Activated T-helper 2 cell treated with anti-CD3 and anti-CD28 coated beads, Interferon-gamma antibody, Interleukin-2, Interleukin-4, amounts not matched to agents 10 μg/mL and 5 μg/mL and 100 μg/mL, durations not matched to agents 14 hours and 24 hours and 36 hours (primary cell): ENCODE measurements at regions not wholly inside any gene's neighbourhood (a gene's known extent, or its start where the extent isn't known, plus 50 kb on each side); places are given as distances from the start of the nearest gene placed in this dataset.

Experiments used
- DNase-seq: peaks from one replicate; pipeline ENCODE4 v3.0.0; 2021; ENCODE audit warnings: low spot score
- H3K27ac Mint-ChIP-seq: one replicate; pipeline ENCODE4 v1.8.0; 2021; ENCODE audit warnings: mixed read lengths
- H3K27me3 Mint-ChIP-seq: one replicate; pipeline ENCODE4 v1.8.0; 2021; ENCODE audit warnings: low read depth, mixed read lengths
- H3K36me3 Mint-ChIP-seq: one replicate; pipeline ENCODE4 v1.8.0; 2021; ENCODE audit warnings: low read depth, mixed read lengths
- H3K4me1 Mint-ChIP-seq: one replicate; pipeline ENCODE4 v1.8.0; 2021; ENCODE audit warnings: low read depth, mixed read lengths
- H3K4me3 Mint-ChIP-seq: one replicate; pipeline ENCODE4 v1.8.0; 2021; ENCODE audit warnings: low read depth, mild to moderate bottlenecking, moderate library complexity, mixed read lengths
- H3K9me3 Mint-ChIP-seq: one replicate; pipeline ENCODE4 v1.8.0; 2021; ENCODE audit warnings: mixed read lengths
- intact Hi-C: fragments of 100-400 bp; cut with micrococcal nuclease; formaldehyde crosslinking; loops from one replicate; pipeline ENCODE4 v1.15.1; 2023

DNA sequence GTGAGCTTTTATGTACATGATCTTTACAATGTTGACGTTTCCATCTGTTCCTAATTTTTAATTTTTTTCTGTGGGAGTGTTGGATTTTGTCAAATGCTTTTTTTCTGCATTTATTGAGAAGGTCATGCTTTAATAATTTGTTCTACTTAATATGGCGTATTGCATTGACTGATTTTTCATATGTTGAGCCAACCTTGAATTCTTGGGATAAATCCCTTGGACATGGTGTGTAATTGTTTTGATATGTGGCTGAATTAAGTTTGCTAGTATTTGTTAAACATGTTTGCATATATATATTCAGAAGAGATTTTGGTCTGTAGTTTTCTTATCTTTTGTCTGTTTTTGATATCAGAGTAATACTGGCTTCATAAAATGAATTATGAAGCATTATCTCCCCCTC lies 256.7 kb downstream of the EDEM1 start:
- Mint-ChIP-seq H3K4me3 (no peak overlapping the region), H3K4me1 (no peaks in the 10 kb centered on the region), H3K36me3 (no peaks in the 10 kb centered on the region), H3K27ac (no peak overlapping the region), H3K27me3 (no peaks in the 10 kb centered on the region), H3K9me3 (no peaks in the 10 kb centered on the region)
- intact Hi-C loops = no loop called here
- DNase-seq = no peak

DNA sequence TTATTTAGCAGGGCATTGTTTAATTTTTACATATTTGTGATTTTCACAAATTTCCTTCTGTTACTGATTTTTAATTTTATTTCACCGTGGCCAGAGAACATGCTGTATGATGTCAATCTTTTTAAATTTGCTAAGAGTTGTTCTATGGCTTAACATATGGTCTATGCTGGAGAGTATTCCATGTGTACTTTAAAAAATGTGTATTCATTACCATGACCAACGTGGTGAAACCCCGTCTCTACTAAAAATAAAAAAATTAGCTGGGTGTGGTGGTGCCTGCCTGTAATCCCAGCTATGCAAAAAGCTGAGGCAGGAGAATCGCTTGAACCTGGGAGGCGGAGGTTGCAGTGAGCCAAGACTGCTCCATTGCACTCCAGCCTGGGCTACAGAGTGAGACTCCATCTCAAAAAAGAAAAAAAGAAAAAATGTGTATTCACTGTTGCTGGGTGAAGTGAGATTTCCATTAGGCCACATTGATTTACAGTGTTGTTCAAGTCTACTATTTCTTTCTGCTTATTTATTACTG lies 258.2 kb downstream of the EDEM1 start:
- H3K4me1 Mint-ChIP-seq = no peaks in the 10 kb centered on the region
- no peaks in the 10 kb centered on the region for H3K36me3 Mint-ChIP-seq
- H3K4me3 Mint-ChIP-seq = no peak overlapping the region

DNA sequence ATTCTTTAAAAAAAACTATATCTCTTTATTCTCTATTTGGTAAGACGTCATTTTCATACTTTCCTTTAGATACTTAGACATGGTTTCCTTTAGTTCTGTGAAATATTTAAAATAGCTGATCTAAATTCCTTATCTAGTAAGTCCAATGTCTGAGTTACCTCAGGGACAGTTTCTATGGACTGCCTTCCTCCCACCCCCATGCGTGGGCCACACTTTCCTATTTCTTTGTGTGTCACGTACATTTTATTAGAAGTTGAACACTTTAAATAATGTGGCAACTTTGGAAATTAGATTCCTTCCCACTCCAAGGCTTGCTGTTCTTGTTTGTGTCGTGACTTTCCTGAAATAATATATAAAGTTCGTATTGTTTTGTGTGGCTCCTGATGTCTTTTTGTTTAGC lies 260.7 kb downstream of the EDEM1 start:
- no peaks in the 10 kb centered on the region for H3K4me1 Mint-ChIP-seq
- H3K27me3 Mint-ChIP-seq = no peaks in the 10 kb centered on the region
- no peaks in the 10 kb centered on the region for H3K9me3 Mint-ChIP-seq
- no peak for DNase-seq
- no peak overlapping the region for H3K27ac Mint-ChIP-seq
- H3K36me3 Mint-ChIP-seq = no peaks in the 10 kb centered on the region
- no peak overlapping the region for H3K4me3 Mint-ChIP-seq
- intact Hi-C loops = no loop called here

More for the DNA sequence above, 258.2 kb downstream of the EDEM1 start:
- no peak for DNase-seq
- Mint-ChIP-seq H3K27me3 (no peaks in the 10 kb centered on the region), H3K9me3 (no peaks in the 10 kb centered on the region), H3K27ac (no peak overlapping the region)
- intact Hi-C loops = no loop called here

DNA sequence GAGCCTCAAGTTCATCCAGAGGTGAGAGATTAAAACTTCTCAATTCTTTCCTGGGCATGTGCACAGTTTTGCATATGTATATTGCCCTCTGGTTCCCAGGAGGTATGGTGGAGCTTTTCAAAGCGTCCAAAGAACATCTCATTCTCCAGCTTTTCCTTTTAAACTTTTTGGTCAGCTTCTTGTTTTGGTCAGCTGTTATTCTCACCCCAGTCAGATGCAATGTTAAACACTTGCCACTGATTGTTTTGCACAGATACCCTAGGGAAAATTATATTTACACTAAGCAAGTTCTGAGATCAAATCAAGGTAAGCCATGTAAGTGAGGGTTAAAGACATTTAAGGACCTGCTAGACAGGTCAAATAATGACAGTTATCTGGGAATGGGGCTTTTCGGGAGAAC lies 261.3 kb downstream of the EDEM1 start:
- intact Hi-C loops = no loop called here
- no peaks in the 10 kb centered on the region for H3K36me3 Mint-ChIP-seq
- no peak for DNase-seq
- H3K4me1 Mint-ChIP-seq = no peaks in the 10 kb centered on the region
- no peaks in the 10 kb centered on the region for H3K9me3 Mint-ChIP-seq
- no peaks in the 10 kb centered on the region for H3K27me3 Mint-ChIP-seq
- no peak overlapping the region for H3K27ac Mint-ChIP-seq
- no peak overlapping the region for H3K4me3 Mint-ChIP-seq

DNA sequence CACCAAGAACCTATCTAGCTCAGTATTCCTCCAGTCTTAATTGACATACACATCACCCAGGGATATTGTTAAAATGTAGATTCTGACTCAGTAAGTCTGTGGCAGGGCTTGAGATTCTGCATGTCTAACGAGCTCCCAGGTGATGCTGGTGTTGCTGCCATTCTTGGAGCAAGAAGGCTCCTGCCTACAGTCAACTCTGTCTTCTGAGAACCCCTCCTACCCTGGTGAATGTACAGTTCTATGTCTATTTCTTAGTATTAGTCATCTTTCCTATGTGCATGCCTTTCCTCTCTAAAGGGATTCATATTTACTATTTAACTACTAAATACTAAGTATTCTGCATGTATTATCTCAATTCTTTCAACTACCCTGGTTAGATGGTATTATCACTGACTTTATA lies 268.7 kb downstream of the EDEM1 start:
- intact Hi-C loops = no loop called here
- Mint-ChIP-seq H3K4me3 (no peak overlapping the region), H3K9me3 (no peaks in the 10 kb centered on the region), H3K36me3 (no peaks in the 10 kb centered on the region), H3K27me3 (no peaks in the 10 kb centered on the region), H3K4me1 (no peaks in the 10 kb centered on the region), H3K27ac (no peak overlapping the region)
- DNase-seq = no peak

DNA sequence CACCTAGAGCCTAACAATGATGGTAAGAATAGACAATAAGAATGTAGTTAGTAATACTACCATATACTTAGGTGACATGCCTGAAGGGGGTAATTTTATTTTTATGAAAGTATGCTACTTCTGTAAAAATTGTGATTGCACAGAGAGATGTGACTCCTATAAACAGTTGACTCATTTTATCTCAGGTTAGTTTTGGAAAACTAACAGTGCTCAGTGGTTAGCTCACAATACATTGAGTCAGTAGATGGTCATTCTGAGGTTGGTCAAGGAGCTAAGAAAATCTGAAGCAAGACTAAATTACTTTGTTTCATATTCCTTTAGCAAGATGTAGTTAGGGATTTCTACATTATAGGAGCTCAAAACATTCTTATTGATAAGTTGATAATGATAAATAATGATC lies 271.0 kb downstream of the EDEM1 start:
- intact Hi-C loops = no loop called here
- no peaks in the 10 kb centered on the region for H3K27me3 Mint-ChIP-seq
- no peak overlapping the region for H3K4me3 Mint-ChIP-seq
- no peaks in the 10 kb centered on the region for H3K4me1 Mint-ChIP-seq
- H3K36me3 Mint-ChIP-seq = no peaks in the 10 kb centered on the region
- no peaks in the 10 kb centered on the region for H3K9me3 Mint-ChIP-seq
- no peak for DNase-seq
- no peak overlapping the region for H3K27ac Mint-ChIP-seq

DNA sequence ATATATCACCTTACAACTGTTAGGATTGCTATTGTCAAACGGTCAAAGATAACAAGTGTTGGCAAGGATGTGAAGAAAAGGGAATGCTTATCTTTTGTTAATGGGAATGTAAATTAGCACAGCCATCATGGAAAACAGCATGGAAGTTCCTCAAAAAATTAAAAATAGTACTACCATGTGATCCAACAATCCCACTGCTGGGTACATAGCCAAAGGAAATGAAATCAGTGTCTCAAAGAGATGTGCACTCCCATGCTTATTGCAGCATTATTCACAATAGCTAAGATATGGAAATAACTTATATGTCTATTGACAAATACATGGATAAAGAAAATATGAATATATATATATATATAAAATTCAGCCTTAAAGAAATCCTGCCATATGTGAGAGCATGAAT lies 274.6 kb downstream of the EDEM1 start:
- H3K4me1 Mint-ChIP-seq = no peaks in the 10 kb centered on the region
- no peaks in the 10 kb centered on the region for H3K36me3 Mint-ChIP-seq
- intact Hi-C loops = no loop called here
- peaks cover 6% of the 10 kb centered on the region for H3K27me3 Mint-ChIP-seq
- DNase-seq = no peak
- no peak overlapping the region for H3K4me3 Mint-ChIP-seq
- H3K27ac Mint-ChIP-seq = no peak overlapping the region
- H3K9me3 Mint-ChIP-seq = no peaks in the 10 kb centered on the region

DNA sequence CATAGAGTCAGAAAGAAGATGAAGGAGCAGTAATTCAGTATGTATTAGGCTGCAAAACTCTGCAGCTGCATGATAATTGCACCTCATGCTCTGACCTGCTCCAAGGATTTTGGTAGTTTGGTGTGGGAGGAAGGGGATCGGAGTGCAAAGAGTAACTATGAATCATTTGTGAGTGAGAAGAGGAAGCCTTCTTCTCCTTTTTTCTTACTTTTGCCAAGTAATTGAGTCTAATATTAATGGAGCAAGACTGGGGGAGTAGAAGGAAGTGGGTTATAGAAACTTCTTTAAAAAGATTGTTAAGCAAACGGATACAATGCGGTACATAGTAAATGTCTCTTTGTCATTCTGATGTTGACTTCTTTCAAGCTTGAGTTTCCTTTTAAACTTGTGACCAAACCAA lies 276.5 kb downstream of the EDEM1 start:
- intact Hi-C loops = no loop called here
- H3K4me3 Mint-ChIP-seq = no peak overlapping the region
- no peaks in the 10 kb centered on the region for H3K9me3 Mint-ChIP-seq
- H3K27me3 Mint-ChIP-seq = peaks cover 6% of the 10 kb centered on the region
- no peak for DNase-seq
- H3K4me1 Mint-ChIP-seq = no peaks in the 10 kb centered on the region
- no peak overlapping the region for H3K27ac Mint-ChIP-seq
- H3K36me3 Mint-ChIP-seq = no peaks in the 10 kb centered on the region

DNA sequence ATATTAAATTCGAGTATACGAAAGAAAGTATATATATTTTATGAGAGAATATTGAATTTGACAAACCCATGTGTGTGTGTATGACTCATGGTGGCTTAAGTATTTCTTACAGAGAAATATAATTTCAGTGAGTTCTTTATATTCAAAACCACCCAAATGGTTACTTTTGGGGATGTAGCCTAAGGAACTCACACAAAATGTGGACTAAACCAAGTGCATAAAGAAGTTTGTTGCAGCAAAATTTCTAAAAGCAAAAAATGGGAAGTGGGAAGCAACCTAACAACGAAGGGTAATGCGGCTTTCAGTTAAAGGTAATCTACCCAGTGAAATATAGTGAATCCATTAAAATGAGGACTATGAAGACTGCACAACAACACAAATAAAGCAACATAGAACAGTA lies 277.1 kb downstream of the EDEM1 start:
- no peak overlapping the region for H3K4me3 Mint-ChIP-seq
- no peak for DNase-seq
- peaks cover 6% of the 10 kb centered on the region for H3K27me3 Mint-ChIP-seq
- no peaks in the 10 kb centered on the region for H3K9me3 Mint-ChIP-seq
- intact Hi-C loops = no loop called here
- no peaks in the 10 kb centered on the region for H3K4me1 Mint-ChIP-seq
- H3K36me3 Mint-ChIP-seq = no peaks in the 10 kb centered on the region
- H3K27ac Mint-ChIP-seq = no peak overlapping the region

DNA sequence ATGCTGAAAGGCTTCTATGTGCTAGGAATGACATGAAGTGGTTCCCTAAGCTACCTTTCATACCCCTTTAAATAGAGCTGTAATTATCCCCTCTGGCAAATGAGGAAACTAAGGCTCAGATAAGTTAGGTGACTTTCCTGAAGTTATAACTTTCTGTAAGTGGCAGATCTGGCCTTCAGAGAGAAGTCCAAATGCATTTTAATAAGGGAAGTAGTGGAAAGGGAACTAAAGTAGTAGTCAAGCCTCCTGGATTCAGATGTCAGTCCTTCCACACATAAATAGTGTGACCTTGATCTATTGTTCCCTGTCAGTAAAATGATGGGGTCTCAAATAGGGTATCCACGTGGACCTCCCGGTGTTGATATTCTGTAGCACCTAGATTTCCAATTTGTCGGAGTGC lies 277.7 kb downstream of the EDEM1 start:
- H3K4me3 Mint-ChIP-seq = no peak overlapping the region
- no peak overlapping the region for H3K27ac Mint-ChIP-seq

DNA sequence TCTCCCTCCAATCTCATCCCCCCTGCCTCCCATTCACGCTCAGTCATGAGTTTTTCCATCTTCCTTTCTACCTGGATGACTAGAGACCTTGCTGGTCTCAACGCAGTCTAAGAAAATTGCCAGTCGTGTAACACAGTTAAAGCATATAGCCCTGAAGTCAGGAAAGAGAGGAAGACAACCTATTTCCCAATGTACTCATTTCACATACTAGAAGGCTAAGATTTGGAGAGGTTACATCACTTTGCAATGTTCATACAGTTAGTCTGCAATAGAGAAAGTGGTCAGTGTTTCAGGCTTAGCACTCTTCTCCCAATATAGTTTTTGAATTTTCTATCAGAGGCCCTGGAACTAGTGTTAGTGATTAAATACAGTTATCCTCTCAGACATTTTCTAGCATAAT lies 278.6 kb downstream of the EDEM1 start:
- Mint-ChIP-seq H3K4me3 (no peak overlapping the region), H3K27me3 (peaks cover 6% of the 10 kb centered on the region), H3K27ac (no peak overlapping the region), H3K9me3 (no peaks in the 10 kb centered on the region), H3K36me3 (no peaks in the 10 kb centered on the region), H3K4me1 (no peaks in the 10 kb centered on the region)
- DNase-seq = no peak
- intact Hi-C loops = no loop called here

More for the DNA sequence above, 277.7 kb downstream of the EDEM1 start:
- H3K9me3 Mint-ChIP-seq = no peaks in the 10 kb centered on the region
- no peaks in the 10 kb centered on the region for H3K36me3 Mint-ChIP-seq
- H3K27me3 Mint-ChIP-seq = peaks cover 6% of the 10 kb centered on the region
- intact Hi-C loops = no loop called here
- no peaks in the 10 kb centered on the region for H3K4me1 Mint-ChIP-seq
- no peak for DNase-seq

DNA sequence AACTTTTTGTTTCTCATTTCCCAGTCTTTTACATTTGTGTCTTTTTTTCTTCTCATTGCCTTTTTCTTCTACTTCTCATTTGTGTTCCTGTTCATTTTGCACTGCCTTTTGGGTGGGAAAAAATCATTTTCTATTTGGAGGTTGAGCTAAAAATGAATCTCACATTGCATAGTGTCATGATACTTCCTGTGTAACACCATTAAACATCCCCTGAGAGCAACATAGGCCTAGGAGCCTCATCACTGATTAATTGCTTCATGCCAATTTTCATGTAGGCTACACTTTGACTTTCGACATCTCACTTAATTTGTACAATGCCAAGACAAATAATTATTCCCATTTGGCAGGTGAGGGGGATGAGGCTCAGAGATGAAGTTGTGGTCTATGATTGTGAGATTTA lies 279.2 kb downstream of the EDEM1 start:
- Mint-ChIP-seq H3K9me3 (no peaks in the 10 kb centered on the region), H3K27me3 (peaks cover 6% of the 10 kb centered on the region), H3K27ac (no peak overlapping the region), H3K36me3 (no peaks in the 10 kb centered on the region), H3K4me3 (no peak overlapping the region), H3K4me1 (no peaks in the 10 kb centered on the region)
- intact Hi-C loops = no loop called here
- DNase-seq = no peak

DNA sequence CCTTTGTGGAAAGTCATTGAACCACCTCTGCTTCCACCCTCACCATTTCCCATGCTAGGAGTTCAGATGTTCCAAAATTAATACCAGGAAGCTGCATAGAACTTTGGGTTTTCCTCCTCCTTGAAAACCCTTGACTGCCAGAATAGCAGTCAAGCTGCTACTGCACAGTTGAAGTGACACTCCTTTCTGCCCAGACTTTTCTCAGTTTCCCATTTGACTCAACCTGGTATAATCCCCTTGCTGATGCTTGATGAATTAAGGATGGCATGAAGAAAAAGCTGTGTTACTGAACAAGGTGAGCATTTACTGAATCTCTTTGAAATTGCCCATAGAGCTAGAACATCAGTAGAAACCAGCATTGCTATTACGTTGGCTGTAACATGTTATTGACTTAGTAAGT lies 286.0 kb downstream of the EDEM1 start:
- no peaks in the 10 kb centered on the region for H3K4me1 Mint-ChIP-seq
- no peak overlapping the region for H3K4me3 Mint-ChIP-seq
- DNase-seq = no peak
- H3K27ac Mint-ChIP-seq = no peak overlapping the region
- H3K9me3 Mint-ChIP-seq = no peaks in the 10 kb centered on the region
- H3K36me3 Mint-ChIP-seq = no peaks in the 10 kb centered on the region
- intact Hi-C loops = no loop called here
- H3K27me3 Mint-ChIP-seq = no peaks in the 10 kb centered on the region

DNA sequence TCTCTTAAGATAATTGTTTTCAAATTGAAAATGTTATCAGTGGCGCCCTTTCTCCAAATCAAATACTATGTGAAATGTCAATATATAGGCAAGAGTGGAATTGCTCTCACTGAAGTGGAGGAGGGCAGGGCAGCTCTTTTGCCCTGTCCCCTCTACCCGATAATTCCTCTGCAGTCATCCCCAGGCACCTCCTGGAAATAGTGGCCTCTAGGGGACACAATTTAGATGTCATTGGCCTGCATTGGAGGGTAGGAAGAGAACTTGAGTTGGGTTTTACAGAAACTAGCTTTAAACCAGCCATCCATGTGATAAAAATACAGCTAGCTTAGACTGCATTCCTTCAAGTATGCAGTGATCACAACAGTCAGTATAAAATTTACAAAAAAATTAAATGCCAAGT lies 288.9 kb downstream of the EDEM1 start:
- intact Hi-C loops = no loop called here
- no peak overlapping the region for H3K27ac Mint-ChIP-seq
- no peaks in the 10 kb centered on the region for H3K27me3 Mint-ChIP-seq
- no peak overlapping the region for H3K4me3 Mint-ChIP-seq
- no peaks in the 10 kb centered on the region for H3K36me3 Mint-ChIP-seq
- H3K9me3 Mint-ChIP-seq = no peaks in the 10 kb centered on the region
- DNase-seq = no peak
- no peaks in the 10 kb centered on the region for H3K4me1 Mint-ChIP-seq
